ENCODE measurements at regions not wholly inside any gene's neighbourhood (a gene's known extent, or its start where the extent isn't known, plus 50 kb on each side); places are given as distances from the start of the nearest gene placed in this dataset.
A peak's percentile ranks its signal among the peaks of the same experiment; 100 is the strongest.
"Not testable (repeated sequence)": the region's sequence is repeated elsewhere in the genome, so short reads cannot be mapped to it uniquely, and the experiment has no call there.

- DNase-seq, result no peak
Observed at GRCh38 chr13:81305928-81306327, 965.0 kb upstream of the SPRY2 start.

- DNase-seq, result no peak
Observed at GRCh38 chr13:81304121-81304659, 963.3 kb upstream of the SPRY2 start.

DNA sequence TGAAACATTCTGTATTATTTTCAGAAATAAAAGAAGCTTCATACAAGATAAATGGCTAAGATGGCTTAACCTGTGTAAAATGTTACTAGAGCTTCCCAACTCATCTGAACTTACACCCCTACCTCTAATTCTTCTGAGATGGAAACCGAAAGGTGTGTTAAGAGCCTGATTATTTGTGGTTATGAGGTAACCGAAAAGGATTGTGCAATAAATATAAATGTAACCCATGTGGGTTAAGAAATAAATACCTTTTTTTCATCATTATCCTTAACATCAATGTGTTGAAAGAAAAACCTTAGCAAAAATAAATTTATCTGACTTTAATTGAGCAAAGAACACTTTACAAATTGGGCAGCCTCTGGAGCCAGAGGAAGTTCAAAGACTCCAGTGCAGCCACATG, 961.8 kb upstream of the SPRY2 start:
- DNase-seq, result no peak

GRCh38 chr13:81302125-81302524, 961.2 kb upstream of the SPRY2 start:
- no peak for DNase-seq

DNA sequence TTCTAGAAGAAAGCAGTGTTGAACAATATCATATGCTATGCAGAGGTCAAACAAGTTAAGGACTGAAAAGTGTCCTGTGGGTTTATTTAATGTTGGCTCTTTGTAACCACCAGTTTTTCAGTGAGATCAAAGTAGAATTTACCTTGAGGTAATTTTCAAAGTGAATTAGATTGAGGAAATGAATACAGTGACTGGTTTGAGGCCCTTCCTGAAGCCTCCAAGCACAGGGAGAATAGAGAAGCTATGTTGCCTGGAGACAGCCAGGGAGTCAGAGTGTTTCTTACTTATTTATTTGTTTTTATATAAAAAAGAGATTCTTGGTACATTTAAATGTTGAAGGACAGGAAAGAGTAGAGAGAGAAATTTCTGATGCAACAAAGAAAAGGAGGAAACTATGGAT, 954.3 kb upstream of the SPRY2 start:
- no peak for DNase-seq

DNA sequence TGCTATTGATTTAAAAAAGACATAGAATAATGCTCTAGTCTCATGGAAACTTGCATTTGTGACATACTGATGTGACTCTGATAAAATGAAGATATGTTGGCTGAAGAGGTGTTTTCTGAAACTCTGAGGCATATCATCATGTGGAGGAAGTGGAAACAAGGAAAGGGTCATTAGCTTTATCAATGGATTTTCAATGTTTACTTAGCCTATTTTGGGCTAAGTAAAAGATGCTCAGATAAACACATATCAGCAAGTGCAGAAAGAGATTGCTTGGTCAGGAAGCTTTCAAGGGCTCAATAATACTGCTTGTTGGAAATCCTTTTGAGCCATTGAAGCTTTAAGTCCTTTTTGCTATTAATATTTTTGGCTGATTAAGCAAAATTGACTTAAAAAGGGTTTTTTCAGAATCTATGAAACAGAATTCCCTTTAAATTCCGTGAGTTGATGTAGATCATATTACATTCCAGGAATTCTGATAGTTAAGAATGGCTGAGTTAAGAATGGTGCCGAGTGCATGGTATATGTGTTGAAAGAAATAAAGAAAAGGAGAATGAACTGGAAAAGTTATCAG, 952.8 kb upstream of the SPRY2 start:
- no peak for DNase-seq

DNA sequence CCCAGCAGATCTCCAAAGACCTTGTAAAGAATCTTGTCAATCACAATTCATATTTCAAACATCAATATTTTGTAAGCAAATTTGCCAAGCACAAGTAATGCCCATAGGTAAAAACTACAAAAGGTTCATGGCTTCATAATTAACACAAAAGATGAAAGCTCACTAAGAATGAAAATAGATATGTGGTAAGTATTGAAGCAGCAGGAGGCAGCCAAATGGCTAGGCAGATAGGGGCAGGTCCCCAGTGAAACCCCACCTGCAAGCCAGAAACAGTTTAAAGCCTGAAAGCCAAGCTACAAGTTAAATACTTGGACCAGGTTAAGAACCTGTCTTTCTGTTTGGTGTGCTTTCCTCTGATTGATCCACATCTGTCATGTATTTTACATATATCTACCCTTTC, 942.6 kb upstream of the SPRY2 start:
- no peak for DNase-seq

- DNase-seq, result no peak
Observed at GRCh38 chr13:81283062-81283461, 942.1 kb upstream of the SPRY2 start.

GRCh38 chr13:81275666-81276258, 934.8 kb upstream of the SPRY2 start:
- no peak for DNase-seq

DNA sequence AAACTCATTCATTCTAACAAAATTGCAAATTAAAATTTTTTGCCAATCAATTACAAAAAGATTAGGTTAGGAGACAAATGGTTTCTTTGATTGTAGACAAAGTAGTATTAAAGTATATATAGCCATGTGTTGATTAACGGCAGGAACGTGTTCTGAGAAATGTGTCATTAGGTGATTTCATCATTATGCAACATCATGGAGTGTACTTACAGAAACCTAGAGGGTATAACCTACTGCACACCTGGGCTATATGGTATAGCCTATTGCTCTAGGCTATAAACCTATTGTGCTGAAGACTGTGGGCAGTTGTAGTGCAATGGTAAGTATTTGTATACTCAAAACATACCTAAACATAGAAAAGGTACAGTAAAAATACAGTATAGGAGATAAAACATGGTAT, 906.8 kb upstream of the SPRY2 start:
- no peak for DNase-seq

DNA sequence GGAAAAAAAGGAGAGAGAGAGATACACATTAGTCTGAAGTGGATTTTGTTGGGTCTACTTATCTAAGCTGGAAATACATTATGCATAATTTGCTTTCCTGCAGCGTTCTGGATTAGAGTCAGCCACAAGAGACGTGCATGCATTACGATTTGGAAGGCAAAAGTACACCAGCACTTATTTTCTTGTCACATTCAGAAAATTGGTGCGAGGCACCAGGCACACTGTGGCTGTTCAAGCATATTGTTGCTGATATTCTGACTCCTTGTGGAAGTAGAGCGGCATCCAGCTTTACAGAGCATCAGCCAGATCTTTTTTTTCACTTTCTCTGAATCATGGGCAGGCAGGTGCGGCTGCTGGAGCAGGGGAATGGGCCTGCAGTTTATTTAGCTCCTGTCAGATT, 905.6 kb upstream of the SPRY2 start:
- DNase-seq, result no peak

DNA sequence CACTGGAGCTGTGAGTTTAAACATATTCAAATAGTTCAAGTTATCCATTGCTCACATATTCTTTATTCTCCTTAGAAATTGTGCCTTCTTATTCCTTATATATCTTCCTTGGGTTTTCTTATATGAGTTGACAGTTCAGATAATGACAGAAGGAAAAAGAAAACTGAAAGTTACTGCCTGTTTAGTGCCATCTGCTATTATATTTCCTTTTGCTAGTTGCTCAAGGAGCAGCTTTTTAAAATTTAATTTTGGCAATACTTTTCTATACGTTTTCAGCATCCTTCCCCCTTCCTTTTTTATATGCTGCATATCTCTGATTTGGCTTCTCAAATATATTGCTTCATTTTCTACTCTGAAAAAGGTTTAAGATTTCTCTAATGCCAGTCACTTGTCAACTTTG, 903.1 kb upstream of the SPRY2 start:
- no peak for DNase-seq

- no peak for DNase-seq
Observed at GRCh38 chr13:81230386-81230785, 889.5 kb upstream of the SPRY2 start.

- not testable (repeated sequence) for DNase-seq
Observed at GRCh38 chr13:81226830-81227229, 885.9 kb upstream of the SPRY2 start.

- peak; percentile 2 for DNase-seq
Observed at GRCh38 chr13:81224209-81224833, 883.4 kb upstream of the SPRY2 start.

DNA sequence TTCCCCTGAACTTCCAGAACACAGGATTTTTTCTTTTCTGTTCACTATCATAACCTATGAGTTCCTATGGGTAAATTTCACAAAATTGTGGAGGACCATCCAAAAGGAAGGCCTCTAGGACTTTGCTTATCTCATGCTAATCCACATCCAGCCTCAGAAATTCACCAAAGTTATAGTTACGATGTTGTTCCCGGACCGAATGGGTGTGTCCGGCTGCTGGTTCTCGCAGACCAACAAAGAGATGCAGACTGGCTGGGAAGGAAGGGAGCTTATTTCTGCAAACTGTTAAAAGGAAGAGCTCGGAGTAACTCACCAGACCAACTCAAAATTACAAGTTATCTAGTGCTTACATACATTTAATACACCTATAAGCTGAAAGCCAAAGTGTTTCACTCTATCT, 882.9 kb upstream of the SPRY2 start:
- no peak for DNase-seq

DNA sequence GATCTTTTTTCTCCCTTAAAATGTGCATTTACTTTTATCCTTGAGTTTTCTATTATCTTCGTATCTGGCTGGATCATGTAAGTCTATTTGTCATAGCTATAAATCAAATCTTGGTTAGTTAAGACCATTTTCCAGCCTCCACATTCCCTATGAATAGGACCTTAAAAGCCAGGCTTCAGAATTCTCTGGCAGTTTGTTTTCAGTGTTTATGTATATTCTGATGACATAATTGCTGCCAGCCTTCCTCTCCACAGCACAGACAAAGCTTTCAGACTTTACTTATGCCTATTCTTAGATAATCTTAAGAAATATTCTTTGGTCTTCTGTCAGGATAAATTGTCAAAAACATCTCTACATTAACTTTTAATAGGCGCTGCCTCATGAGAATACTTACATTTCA, 870.8 kb upstream of the SPRY2 start:
- DNase-seq, result no peak

DNA sequence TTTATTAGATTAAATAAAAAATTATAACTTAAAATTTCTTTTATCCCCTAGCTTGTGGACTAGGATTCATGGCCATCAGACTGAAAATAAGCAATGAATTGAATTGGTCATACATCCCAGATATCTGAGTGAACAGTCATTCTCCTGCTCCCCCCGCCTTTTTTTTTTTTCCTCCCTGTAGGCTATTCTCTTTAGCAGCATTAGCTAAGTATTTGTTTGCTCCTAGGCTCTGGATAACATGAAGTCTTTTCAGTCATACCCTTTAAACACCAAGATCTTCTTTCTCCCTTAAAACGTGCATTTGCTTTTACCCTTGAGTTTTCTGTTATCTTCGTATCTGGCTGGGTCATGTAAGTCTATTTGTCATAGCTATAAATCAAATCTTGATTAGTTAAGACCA, 866.7 kb upstream of the SPRY2 start:
- DNase-seq, result no peak

GRCh38 chr13:81207231-81207630, 866.3 kb upstream of the SPRY2 start:
- no peak for DNase-seq

DNA sequence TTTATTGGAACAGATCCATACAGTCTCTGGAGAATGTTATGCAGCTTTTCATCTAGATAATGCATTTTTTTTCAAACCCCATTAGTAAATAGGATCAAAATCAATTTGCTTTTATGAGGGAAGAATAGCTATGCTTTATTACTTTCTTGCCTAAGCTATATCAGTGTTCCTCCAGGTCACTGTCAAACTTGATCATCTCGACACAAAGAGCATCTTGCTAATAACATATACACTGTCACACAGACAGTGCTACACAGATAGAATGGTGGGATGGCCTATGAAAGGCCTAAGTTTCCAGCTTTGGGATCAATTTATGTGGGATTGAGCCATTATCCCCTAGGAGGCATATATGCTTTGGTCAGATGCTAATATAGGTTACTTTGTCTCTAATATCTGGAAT, 862.9 kb upstream of the SPRY2 start:
- DNase-seq, result no peak

DNA sequence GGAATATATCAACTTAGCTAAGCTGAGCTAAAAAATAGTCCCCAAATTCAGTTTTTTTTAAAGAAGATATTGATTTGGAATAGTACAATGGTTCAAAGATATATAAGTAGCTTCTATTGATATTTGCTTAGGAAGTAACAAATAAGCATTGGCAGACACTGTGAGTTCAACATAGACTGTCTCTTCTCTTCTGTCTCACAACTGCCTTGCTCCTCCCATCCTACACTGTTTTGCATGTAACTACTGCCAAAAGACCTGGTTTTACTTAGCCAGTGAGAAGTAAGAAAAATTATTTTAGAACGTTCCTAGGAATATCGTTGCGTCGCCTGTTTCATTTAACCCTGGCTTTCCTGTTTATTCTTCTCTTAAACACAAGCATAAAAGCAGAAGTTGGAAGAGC, 859.0 kb upstream of the SPRY2 start:
- no peak for DNase-seq

DNA sequence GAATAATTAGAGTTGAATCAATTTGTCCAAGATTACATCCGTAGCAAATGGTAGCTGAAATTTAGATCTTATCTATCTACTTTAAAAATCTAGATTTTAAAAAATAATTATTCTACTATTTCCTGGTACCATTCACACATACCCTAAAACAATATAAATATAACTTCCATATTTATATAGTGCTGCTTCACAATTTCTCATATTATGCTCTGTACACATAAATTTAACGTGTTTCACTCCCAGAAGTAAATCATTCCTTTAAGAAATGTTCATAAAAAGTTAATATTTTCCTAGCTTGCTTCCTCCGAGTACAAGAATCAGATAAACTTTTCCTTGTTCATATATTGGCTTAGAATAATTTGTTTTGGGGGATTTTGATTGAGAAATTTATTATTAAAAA, 857.0 kb upstream of the SPRY2 start:
- no peak for DNase-seq

DNA sequence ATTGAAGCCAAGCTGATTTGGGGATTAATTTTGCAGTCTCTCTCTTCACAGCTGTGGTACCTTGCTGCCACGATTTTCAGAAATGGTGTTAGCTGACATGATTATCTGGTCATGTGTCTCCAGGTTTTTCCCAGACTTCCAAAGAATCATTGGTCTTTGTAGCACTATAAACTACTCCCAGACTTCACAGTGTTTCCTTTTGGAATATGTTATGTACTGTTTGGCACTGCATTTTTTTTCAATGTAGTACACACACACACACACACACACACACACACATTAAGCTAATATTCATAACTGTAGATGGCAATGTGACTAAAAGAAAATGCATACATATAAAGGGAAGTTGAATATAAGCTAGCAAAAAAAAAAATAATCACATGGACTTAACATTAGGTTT, 856.6 kb upstream of the SPRY2 start:
- DNase-seq, result no peak

- no peak for DNase-seq
Observed at GRCh38 chr13:81194362-81194761, 853.4 kb upstream of the SPRY2 start.

All from NCI-H1105 treated with DMSO at 0.1 percent for 48 hours (cell line).